ENCODE measurements at regions not wholly inside any gene's neighbourhood (a gene's known extent, or its start where the extent isn't known, plus 50 kb on each side); places are given as distances from the start of the nearest gene placed in this dataset.

- TF ChIP-seq GATA2 (IDR thresholded peaks at IDR 0.05; ENCODE audit: low read depth, low read length) = no peak
- no peak for TF ChIP-seq GATA3 (IDR thresholded peaks at IDR 0.05; ENCODE audit: low read depth, low read length)
Measured at GRCh38 chr5:115423541-115423940, 121.0 kb downstream of the FEM1C start.

All from SH-SY5Y (cell line).